HepG2 (cell line): ENCODE measurements at regions not wholly inside any gene's neighbourhood (a gene's known extent, or its start where the extent isn't known, plus 50 kb on each side); places are given as distances from the start of the nearest gene placed in this dataset.

Experiments used
- ATAC-seq: fragments of 200-7000 bp; cut with Tn5 transposase; 3 replicates; pipeline ENCODE4 v1.9.1; 2020; ENCODE audit warnings: mild to moderate bottlenecking, moderate library complexity
- BruUV-seq: library from RNA; stranded (reverse); fragments of 400-500 nt; replicated peaks from 2 replicates; lab custom pipeline; 2021; lab: Mats Ljungman, UMichigan
- CTCF ChIA-PET: fragments of 300-600 bp; formaldehyde crosslinking; extraction: SDS; loops from one replicate; lab custom pipeline; 2021; ENCODE audit warnings: low total read pairs, inconsistent platforms, low intra/inter-chr PET ratio; lab: Yijun Ruan, JAX
- POLR2A ChIA-PET: fragments of 350-600 bp; sonication (Branson Sonifier 250); formaldehyde crosslinking; loops from one replicate; lab custom pipeline; 2020; ENCODE audit warnings: antibody characterized with exemption, inconsistent platforms; lab: Yijun Ruan, JAX
- DNase-seq: peaks from one replicate; pipeline ENCODE4 v3.0.0-alpha.2; 2015; ENCODE audit warnings: low spot score
- FAIRE-seq: peaks from 3 replicates; lab custom pipeline; 2011; peaks lifted over from hg19 to GRCh38; lab: Jason Lieb, UNC
- H2AFZ ChIP-seq: one replicate; pipeline ENCODE4 v1.6.1; 2011; ENCODE audit warnings: low read length, inconsistent platforms
- H3K27ac ChIP-seq: fragments of 300-600 bp; 3 replicates; pipeline ENCODE4 v1.8.0; 2011; ENCODE audit warnings: mixed run types, mild to moderate bottlenecking, mixed read lengths, low read length, inconsistent platforms; ENCODE audit not compliant: insufficient read depth; ENCODE audit errors: extremely low read length
- H3K27me3 ChIP-seq, 2 experiments: fragments of 200-600 bp in 1 of 2; 2 replicates in 1 of 2; 3 replicates in 1 of 2; pipeline versions ENCODE4 v1.6.0 to v1.8.0; 2011; ENCODE audit warnings: low read length in 2 of 2, mild to moderate bottlenecking in 2 of 2, moderate library complexity in 2 of 2, inconsistent platforms in 1 of 2; ENCODE audit not compliant: insufficient read depth in 2 of 2, control insufficient read depth in 1 of 2
- H3K36me3 ChIP-seq, 2 experiments: fragments of 200-600 bp in 1 of 2; replicated peaks in 1 of 2; 2 replicates in 1 of 2; 3 replicates in 1 of 2; pipeline versions ENCODE4 v1.5.1 to v1.8.0; 2011; ENCODE audit warnings: low read length in 2 of 2, inconsistent platforms in 1 of 2; ENCODE audit not compliant: insufficient read depth in 2 of 2, control insufficient read depth in 1 of 2
- H3K4me1 ChIP-seq: 2 replicates; pipeline ENCODE4 v1.5.1; 2012; ENCODE audit warnings: low read length, inconsistent platforms; ENCODE audit not compliant: insufficient read depth
- H3K4me2 ChIP-seq: 2 replicates; pipeline ENCODE4 v1.6.0; 2011; ENCODE audit warnings: low read depth, low read length, inconsistent platforms
- H3K4me3 ChIP-seq, 3 experiments: fragments of 200-600 bp in 1 of 3; sonication (generic), shearing (Covaris generic) in 1 of 3; replicated peaks in 1 of 3; 2 replicates each; pipeline ENCODE4 v1.5.1; 2011 to 2016; ENCODE audit warnings: low read length in 3 of 3, inconsistent platforms in 2 of 3, low read depth in 2 of 3, mild to moderate bottlenecking in 2 of 3, control low read depth in 1 of 3, mixed read lengths in 1 of 3; ENCODE audit not compliant: insufficient read depth in 1 of 3
- H3K79me2 ChIP-seq: one replicate; pipeline ENCODE4 v1.6.1; 2011; ENCODE audit warnings: low read length, inconsistent platforms; ENCODE audit not compliant: insufficient read depth
- H3K9ac ChIP-seq: 2 replicates; pipeline ENCODE4 v1.6.0; 2011; ENCODE audit warnings: mild to moderate bottlenecking, low read depth, low read length, inconsistent platforms; ENCODE audit not compliant: insufficient read depth
- H3K9me3 ChIP-seq: 2 replicates; pipeline ENCODE4 v1.5.1; 2012; ENCODE audit warnings: mild to moderate bottlenecking, low read length
- H4K20me1 ChIP-seq: 2 replicates; pipeline ENCODE4 v1.6.0; 2011; ENCODE audit warnings: inconsistent platforms, mild to moderate bottlenecking, low read length, moderate library complexity; ENCODE audit not compliant: insufficient read depth
- CTCF ChIP-seq: sonication (generic); formaldehyde crosslinking; IDR thresholded peaks from 2 replicates; pipeline ENCODE4 v1.5.0; 2020; ENCODE audit warnings: mild to moderate bottlenecking, missing genetic modification reagents, moderate library complexity
- NBN ChIP-seq: fragments of 450-650 bp; conservative IDR thresholded peaks from 2 replicates; pipeline ENCODE4 v1.6.1; 2017
- SMC3 ChIP-seq: IDR thresholded peaks from 2 replicates; pipeline ENCODE4 v1.6.1; 2011; ENCODE audit warnings: low read length, improper control_type of control experiment
- STAG1 ChIP-seq: sonication (generic); formaldehyde crosslinking; IDR thresholded peaks from 2 replicates; pipeline ENCODE4 v1.4.0; 2020; ENCODE audit warnings: missing genetic modification reagents
- WGBS: methylation state at CpG from one replicate; pipeline ENCODE4 v1.1.6; 2017; ENCODE audit warnings: low lambda C conversion rate; 5-methylcytosine and 5-hydroxymethylcytosine counted together
- in situ Hi-C: cut with HindIII; loops from 2 replicates; pipeline ENCODE4 v1.10.0; 2017; ENCODE audit warnings: low pct_unique_long_range_greater_than_20kb; ENCODE audit not compliant: extremely low pct_ligation_motif_present
- intact Hi-C: fragments of 100-400 bp; cut with micrococcal nuclease; formaldehyde crosslinking; loops from one replicate; pipeline ENCODE4 v1.10.0; 2022; ENCODE audit not compliant: unreplicated experiment

- Histone ChIP-seq H2AFZ (no peak overlapping the region), H3K27ac (no peak overlapping the region), H3K27me3 (no peaks in the 10 kb centered on the region), H3K4me3 (no peak overlapping the region), H3K9me3 (no peaks in the 10 kb centered on the region), H4K20me1 (no peaks in the 10 kb centered on the region), H3K36me3 (no peaks in the 10 kb centered on the region), H3K4me1 (no peaks in the 10 kb centered on the region), H3K9ac (no peak overlapping the region), H3K79me2 (no peaks in the 10 kb centered on the region), H3K4me2 (no peak overlapping the region)
- POLR2A ChIA-PET = no interaction called here
- CTCF ChIA-PET = interaction anchor here (1.2 kb wide), 1 partner anchor 865 kb away, joined by 5 read pairs; no protein-coding TSS in a partner anchor
- in situ Hi-C loops = loop anchor here (25.0 kb wide), 2 partner anchors 231 to 631 kb away; no protein-coding TSS in a partner anchor
- peak; percentile 49 for DNase-seq
- peak; percentile 49; the same call in 2 of the 3 replicates for ATAC-seq
- intact Hi-C loops = loop anchor here (1.0 to 5.0 kb wide), 2 partner anchors 865 to 866 kb away; no protein-coding TSS in a partner anchor
- no peak for TF ChIP-seq NBN
- peak; percentile 59 for TF ChIP-seq CTCF (CRISPR knock-in tag)
- TF ChIP-seq SMC3 = peak; percentile 33; the same call in 1 of the 2 replicates
- peak; percentile 70 for TF ChIP-seq STAG1 (CRISPR knock-in tag)
- BruUV-seq = no TSS peak
- WGBS = 0% methylated on average over 1 of the region's 1 CpG
- no peak for FAIRE-seq
Observed at GRCh38 chr2:209331291-209331844, 92.5 kb upstream of the MAP2 start.
